Epidermal melanocyte (primary cell): ENCODE measurements at regions not wholly inside any gene's neighbourhood (a gene's known extent, or its start where the extent isn't known, plus 50 kb on each side); places are given as distances from the start of the nearest gene placed in this dataset.
"Not testable (repeated sequence)": the region's sequence is repeated elsewhere in the genome, so short reads cannot be mapped to it uniquely, and the experiment has no call there.

Experiments used
- DNase-seq: peaks from one replicate; pipeline ENCODE4 v3.0.0; 2011; ENCODE audit warnings: low spot score; ENCODE audit not compliant: insufficient read length

- DNase-seq = no peak
Observed at GRCh38 chr16:5252791-5253190, 155.2 kb upstream of the EEF2KMT start.

GRCh38 chr16:5247403-5247802, 149.8 kb upstream of the EEF2KMT start:
- not testable (repeated sequence) for DNase-seq

GRCh38 chr16:5240278-5240626, 142.7 kb upstream of the EEF2KMT start:
- not testable (repeated sequence) for DNase-seq

GRCh38 chr16:5239472-5240277, 142.1 kb upstream of the EEF2KMT start:
- DNase-seq = not testable (repeated sequence)

DNA sequence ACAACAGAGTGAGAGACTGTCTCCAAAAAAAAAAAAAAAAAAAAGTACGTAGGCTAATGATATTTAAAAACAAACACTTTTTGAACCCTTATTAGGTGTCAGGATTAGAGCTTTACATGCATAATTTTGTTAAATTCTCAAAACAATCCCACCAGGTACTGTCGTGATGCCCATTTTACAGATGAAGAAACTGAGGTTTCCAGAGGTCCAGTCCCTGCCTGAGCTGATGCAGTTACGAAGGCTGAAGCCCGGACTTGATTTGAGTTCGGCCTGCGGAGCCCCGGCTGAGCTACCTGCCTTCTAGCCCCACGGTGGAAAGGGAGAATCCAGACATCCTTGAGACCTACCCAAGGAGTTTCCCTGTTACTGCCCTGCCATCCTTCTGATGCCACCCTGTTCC, 137.5 kb upstream of the EEF2KMT start:
- no peak for DNase-seq

DNA sequence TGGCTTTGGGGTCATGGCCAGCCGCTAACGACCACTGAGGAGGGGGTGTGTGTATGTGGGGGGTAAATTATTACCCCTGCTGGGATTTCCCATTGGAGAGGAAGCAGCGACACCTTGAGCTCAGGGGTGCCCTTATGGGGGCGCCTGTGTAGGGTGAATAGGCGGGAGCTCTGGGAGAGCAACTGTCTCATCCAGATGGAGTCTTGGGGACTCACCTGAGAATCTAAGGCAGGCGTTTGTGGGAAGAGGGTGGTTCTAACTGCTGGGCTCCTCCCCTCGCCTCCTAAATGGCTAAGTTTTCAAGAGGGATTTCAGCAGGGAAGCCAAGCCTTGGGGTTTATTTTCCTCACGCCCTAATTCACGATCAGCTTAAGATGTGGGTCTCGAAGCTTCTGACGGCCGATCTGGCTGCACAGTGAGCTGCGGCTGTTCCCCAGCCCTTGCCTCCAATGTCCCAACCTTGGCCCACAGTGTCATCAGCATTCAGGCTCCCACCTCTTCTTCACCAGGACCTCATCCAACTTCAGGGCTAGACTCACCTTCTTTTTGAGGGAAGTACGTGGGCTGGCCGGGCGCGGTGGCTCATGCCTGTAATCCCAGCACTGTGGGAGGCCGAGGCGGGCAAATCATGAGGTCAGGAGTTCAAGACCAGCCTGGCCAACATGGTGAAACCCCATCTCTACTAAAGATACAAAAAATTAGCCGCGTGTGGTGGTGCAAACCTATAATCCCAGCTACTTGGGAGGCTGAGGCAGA, 136.9 kb upstream of the EEF2KMT start:
- no peak for DNase-seq

DNA sequence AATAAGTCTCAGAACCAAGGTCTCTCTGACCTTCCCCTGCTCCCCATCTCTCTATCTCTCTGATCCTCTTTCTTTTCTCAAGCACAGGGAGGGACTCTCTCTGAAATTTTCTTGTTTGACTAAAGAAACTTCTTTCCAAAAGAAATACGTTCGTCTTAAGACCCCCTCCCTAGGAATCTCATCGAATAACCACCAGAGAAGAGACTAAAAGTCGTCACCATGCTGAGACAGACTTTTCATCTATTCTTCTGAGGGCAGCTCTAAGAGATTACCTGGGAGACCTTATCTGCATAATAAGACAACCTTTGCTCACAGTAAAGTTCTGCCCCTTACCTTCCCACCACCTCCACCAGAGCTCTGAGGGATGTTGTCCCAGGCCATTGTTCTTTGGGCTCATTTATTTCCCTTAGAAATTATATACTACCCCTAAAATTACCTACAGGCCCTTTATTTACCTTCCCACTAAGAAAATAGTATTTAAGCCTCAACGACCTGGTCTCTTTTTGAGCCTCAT, 133.7 kb upstream of the EEF2KMT start:
- DNase-seq = no peak

DNA sequence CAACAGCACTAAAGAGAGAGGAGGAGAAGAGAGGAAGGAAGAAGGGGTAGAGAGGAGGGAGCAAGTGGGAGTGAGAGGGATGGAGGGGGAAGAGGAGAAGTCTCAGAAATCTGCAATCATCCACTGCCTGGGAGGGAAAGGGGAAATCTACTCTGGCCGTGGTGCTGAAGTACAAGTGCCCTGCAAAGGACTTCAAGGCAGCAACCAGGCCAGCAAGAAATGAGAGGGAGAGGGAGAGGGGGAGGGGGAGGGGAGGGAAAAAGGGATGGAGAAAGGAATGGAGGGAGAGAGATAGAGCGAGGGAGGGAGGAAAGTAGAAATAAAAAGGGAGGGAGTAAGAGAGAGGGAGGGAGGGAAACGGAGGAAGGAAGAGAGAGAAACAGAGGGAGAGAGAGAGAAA, 130.8 kb upstream of the EEF2KMT start:
- no peak for DNase-seq

DNA sequence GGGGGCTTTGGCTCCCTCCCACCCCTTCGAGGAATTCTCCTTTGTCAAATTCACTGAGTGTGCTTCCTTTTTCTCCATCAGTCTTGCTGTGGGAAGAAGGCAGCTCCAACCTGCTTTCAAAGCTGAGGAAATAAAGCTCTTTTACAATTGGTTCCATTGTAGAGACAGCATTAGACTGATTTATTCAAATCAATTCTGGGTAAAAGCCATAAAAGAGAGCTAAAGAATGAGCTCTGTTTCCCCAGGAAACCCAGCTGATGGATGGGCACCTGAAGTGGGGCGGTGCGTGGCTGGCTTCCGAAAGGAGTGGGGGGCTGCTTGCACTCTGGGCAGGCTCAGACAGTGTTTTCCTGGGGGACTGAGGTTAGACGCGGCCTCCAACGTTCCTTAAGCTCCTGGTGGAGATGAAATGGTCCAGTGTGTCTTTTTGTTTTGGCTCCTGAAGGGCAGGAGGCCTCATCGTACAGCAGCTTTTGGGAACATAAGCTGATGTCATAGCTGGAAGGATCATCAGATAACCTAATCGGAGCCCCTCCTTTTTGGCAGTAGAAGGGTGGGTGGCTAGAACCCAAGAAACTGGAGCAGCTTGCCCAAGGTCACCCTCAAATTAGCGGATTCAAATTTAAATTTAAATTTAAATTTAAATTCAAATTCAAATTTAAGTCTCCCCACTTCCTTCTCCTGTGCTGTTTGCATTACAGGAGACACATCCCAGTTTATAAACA, 128.5 kb upstream of the EEF2KMT start:
- no peak for DNase-seq

- DNase-seq = no peak
Observed at GRCh38 chr16:5222761-5223160, 125.2 kb upstream of the EEF2KMT start.

- not testable (repeated sequence) for DNase-seq
Observed at GRCh38 chr16:5221831-5222230, 124.2 kb upstream of the EEF2KMT start.

GRCh38 chr16:5220705-5221104, 123.1 kb upstream of the EEF2KMT start:
- no peak for DNase-seq

DNA sequence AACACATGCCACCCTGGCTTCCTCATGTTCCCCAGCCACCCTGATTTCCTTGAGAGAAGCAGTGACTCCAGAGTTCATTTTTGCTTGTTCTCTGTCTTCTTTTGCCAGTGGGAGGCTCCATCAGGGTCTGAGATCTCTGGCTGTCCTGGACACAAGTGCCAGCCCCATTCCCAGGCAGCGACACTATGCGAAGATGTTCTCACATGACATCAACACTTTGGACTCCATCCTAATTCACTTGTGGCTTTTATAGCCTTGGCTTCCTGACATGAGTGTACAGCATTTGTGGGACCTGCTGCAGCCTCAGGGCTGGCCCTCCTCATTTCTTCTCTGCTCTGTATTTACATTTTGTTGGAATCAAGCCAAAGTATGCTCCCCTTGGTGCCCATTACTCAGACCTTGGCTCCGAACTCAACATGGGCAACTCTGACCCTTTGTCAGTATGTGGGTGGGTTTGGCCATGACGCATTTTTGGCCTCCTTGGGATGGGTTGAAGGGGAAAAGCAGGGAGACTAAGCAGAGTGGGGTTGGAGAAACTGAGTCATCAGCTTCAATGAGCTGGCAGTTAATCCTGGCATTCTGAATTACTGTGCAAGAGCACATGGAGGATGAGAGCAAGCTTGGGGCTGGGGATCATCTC, 119.0 kb upstream of the EEF2KMT start:
- DNase-seq = no peak

GRCh38 chr16:5215901-5216300, 118.3 kb upstream of the EEF2KMT start:
- no peak for DNase-seq

GRCh38 chr16:5214466-5214865, 116.9 kb upstream of the EEF2KMT start:
- no peak for DNase-seq

DNA sequence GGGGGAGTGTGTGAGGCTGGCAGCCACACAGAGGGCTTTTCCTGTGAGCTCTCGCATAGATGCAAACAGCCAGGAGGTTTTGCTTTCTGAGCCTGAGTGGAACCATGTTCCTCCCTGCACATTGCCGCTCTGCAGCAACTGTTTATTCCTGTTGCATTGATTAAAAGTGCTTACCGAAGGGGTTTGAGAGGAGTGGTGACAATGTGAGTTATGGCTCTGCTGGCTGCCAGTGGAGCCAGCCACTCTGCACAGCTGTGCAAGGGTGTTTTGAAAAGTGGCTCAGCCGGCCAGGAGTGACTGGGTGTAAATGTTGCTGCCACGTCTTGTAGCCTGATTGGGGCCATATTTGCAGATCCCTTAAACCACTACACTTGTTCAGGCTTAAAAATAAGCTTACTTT, 114.9 kb upstream of the EEF2KMT start:
- not testable (repeated sequence) for DNase-seq

DNA sequence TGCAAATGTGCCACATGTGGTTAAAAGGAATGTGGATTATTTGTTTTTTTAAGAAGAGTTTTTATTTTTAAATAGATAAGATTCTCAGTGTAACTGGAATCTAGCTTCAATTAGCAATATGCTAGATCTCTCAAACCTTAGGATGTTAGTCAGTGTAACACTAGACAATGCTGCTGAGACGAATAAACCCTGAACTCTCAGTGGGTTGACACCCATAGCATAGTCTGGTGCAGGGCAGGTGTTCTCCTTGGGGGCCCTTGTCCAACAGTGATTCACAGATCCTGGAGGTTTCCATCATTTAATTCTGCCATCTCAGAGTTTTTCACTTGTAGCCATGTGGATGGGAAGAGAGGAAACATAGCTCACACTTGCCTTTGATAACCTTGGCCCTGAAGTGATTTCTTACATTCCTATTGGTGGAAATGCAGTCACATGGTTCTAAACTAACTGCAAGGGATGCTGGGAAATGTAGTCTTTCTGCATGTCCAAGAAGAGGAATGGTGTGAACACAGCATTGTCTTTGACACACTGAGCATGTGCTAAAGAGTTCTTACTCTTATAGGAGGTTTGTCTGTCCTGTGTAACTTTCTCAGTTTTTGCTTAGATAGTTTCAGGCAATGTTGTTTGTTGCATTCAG, 110.4 kb upstream of the EEF2KMT start:
- not testable (repeated sequence) for DNase-seq

DNA sequence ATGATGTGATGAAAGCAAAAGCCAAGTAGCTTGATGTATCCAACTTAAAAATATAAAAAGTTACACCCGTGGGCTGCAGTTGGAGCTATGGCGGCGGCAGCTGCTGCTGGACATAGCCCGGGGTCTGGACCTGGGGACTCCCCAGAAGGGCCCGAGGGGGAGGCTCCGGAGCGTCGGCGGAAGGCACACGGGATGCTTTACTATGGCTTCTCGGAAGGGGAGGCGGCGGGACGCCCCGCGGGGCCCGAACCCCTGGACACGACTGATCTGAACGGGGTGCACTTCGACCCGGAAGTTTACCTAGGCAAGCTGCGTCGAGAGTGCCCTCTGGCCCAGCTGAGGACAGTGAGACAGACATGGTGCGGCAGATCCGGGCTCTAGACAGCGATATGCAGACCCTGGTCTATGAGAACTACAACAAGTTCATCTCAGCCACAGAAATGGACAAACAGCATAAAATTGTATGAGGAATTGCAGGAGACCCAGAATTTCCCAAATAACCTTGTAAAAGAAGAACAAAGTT, 109.5 kb upstream of the EEF2KMT start:
- DNase-seq = no peak

- DNase-seq = no peak
Observed at GRCh38 chr16:5206331-5206990, 108.9 kb upstream of the EEF2KMT start.

GRCh38 chr16:5205361-5206040, 107.9 kb upstream of the EEF2KMT start:
- DNase-seq = no peak
